Activated CD4-positive, alpha-beta T cell treated with anti-CD3 and anti-CD28 coated beads for 4 hours (primary cell): ENCODE measurements at regions not wholly inside any gene's neighbourhood (a gene's known extent, or its start where the extent isn't known, plus 50 kb on each side); places are given as distances from the start of the nearest gene placed in this dataset.
A peak's percentile ranks its signal among the peaks of the same experiment; 100 is the strongest.

ENCODE experiments used
- DNase-seq, 2 donors: peaks; one replicate each; pipeline ENCODE4 v3.0.0-alpha.2; 2020

DNA sequence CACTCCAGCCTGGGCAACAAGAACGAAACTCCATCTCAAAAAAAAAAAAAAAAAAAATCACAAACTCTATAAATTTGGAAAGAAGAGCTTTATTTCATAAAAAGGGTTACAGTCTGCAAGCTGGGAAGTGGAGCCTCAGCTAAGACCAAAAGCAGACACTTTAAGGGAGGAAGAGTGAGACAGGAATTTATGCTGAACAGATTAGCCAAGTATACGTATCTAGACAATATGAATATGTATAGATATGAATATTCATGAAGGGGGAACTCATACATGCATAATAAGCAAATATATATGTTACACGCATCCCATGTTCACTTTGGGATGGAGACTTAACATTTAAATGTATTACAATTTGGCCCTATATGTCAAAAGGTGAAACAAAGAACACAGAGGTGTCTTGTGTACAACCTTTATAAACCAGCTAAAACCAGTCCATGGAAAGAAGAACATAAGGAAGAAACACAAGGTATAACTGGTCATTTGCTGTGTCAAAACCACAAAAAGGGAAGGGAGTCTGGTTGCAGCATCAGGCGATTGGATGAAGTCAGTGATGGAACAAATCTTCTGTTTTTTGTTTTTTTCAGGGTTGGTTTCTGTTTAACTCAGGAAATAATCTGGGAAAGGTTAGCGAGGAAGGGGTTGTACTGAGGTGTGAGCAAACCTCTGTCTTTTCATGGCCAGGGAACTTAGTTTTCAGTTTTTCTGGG, 130.0 kb upstream of the MAOA start:
- DNase-seq, result no peak

DNA sequence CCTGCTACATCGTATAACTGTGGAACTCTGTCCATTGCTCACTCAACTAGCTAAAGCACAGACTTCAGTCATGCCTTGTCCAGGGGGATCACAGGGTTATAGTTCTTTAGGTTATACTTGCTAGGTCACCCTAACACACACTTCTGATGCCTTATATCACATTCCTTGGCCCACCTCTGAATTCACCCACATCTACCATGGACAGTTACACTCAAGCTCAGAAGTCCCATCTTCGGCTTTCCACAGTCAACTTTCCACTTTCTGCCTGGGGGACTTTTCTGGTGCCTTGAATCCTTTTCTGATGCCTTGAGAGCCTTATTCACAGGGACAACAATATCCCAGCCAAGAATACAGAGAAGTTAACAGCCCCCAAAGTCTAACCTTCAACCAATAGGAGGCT, 129.2 kb upstream of the MAOA start:
- no peak for DNase-seq

DNA sequence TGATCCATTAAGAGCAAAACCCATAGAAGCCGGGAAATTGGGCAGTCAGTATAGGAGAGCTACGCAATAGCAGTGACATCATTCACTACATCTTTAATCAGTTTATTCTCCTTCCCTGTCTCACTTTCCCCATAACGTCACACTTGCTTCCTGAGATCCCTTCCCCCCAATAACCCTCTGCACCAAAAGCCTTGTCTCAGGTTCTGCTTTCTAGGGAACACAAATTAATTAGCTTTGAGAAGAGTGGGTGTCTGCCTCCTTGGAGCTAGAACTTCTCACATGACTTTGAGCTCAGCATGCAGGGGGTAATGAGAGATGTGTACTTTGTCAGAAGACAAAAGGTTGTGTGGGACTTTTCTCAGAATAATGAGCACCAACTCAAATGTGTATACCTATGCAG, 128.3 kb upstream of the MAOA start:
- DNase-seq, result no peak

DNA sequence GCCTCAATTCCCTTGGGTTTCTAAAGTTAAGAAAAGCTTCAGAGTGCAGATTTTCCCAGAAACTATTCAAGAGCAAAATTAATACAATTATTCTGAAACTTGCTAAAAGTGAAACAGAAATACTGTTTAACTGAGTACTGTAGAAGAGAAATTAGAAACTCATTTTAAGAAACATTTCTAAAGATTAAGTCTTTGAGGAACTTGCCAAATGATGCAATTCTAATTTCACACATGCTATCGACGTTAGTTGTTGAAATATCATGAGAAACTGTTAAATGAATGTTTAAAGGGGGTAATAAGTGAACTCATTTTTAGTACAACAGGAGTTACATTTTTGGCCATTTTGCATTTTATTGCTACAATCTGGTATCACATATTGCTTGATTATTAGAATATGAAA, 125.3 kb upstream of the MAOA start:
- no peak for DNase-seq

DNA sequence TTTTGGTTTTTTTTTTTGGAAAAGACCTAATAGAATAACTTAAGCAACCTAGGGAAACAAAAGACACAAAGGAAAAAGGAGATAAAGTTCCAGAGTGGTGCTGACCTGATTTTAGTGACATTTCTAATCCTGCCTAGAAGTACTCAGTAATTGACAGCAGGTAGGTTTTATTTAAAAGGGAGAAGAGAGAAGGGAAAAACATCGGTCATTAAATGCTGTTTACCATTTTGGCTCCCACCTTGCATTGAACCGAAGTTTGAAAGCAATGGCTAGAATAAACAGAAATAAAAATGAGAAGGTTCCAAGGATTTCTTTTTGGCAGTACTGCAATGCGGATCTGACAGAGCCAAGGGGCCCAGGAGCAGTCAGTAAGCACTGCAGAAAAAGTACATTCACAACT, 115.8 kb upstream of the MAOA start:
- DNase-seq, result no peak

DNA sequence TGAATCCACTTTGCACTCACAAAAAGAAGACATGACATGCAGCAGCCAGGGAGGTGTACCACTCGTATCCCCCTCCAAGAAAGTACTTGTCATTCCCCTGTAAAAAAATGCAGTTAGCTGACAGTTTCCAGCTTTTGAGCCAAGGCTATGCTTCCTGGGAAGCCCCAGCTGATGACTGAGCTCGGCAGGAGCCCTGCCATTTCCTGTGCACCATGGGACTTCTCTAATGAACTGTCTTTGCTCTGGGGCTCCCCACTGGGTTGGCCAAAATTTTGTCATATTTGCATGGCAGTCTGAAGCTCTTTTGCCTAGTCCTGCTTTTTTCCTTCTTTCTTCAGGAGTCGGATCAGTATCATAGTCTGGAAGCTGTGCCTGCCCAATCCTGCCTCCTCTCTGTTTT, 104.5 kb upstream of the MAOA start:
- no peak for DNase-seq

DNA sequence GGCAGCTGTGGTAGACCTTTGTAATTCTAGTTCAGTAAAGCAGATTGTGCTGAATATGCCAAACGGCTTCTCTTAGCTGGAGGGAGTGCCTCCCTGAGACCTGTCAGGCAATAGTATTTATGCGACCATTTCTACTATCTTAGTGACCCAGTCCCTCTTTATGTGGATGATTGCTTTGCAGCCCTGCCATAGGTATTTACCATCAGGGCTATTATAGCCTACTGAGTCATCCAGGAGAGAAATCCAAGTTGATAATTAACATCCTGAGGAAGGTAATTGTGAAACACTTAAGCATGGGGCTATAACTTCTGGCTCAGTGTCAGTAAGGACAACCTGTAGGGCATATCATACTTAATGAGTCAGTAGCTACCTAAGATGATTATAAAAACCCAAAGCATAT, 103.9 kb upstream of the MAOA start:
- DNase-seq, result no peak

DNA sequence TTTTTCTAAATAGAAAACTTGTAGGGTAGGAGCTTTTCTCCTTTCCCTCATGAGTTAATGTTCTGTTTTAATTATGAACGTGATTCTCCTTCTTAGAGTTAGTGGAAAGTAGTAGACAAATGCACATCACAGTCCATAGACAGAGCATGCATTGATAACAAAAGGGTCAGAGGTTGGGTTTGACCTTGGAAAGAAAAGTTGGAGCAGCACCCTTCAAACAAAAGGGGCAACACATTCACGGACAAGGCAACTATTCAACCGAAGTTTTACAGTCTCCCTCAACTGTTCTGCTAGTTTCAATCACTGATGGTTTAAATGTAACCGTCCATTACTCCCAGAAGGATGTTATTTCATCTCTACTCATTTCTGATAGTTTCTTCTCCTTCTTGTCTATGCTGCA, 103.4 kb upstream of the MAOA start:
- no peak for DNase-seq

DNA sequence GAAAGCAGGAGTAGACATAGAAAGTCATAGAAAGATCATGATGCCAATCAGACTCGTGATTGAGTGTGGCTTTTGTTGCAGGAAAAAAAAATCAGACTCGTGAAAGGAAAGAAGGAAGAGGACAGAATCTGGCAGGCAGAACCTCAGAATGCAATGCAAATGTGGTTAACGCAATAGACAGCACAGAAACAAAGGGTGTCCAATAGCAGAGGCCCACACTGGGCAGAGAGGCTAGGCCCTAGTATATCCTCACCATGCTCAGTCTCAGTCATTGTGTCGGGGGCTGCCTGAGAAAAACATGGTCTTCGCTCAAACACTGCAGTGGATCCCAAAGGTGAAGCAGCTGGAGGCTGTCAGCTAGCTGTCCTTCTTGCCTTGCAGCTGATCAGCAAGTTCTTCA, 102.8 kb upstream of the MAOA start:
- DNase-seq, result no peak

DNA sequence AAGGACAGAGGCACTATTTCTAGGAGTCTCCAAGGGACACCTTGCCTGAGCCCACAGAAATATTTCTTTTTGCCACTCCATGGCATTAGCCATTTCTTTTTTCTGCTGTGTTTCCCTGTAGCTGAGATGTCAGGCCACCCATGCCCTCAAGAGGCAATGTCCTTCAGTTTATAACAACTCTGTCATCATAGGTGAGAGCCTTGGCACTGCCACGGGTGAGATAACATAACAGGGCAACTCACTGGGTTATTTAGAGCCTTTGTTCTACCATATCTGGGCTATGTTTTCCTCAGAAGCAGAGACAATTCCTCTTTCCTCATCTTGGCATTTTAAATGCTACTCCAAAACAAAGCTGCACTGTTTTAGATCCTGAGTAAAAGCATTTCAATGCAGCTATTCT, 99.9 kb upstream of the MAOA start:
- DNase-seq, result no peak

DNA sequence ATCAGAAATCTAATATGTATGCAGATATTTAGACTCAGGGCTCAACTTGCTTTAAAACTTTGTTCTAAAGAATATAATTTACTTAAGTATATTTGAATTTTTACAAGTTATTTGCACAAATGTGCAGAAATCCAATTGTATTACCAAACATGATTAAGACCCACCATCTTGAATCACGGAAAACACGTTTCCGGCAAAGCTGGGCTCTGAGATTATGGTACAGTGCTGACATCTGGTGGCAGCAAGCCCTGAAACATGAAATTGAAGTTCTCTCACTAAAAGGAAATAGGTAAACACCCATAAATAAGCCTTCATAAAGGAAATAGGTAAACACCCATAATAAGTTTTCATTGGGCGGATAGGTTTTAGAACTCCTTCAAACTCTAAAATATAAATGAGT, 98.3 kb upstream of the MAOA start:
- peak; percentile 49 to 61 for DNase-seq

DNA sequence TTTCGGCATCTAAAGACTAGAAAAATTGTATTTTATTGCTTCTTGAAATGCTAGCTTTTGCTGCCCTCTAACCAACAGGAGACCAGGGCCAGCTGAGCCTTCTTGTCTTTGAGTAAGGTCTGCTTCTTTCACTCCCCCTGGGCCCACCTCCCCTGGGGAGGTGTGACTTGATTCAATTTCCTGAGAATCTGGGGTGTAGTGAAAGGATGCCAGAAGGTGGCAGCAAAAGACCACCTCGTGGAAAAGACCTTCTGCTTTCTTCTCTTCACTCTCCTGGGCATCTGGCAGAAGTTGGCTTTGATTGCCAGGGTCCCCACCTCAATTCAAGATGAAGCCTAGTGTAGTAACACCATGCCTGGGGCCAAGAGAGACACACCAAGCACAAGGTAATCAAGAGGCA, 96.5 kb upstream of the MAOA start:
- peak; percentile 2 to 14 for DNase-seq

DNA sequence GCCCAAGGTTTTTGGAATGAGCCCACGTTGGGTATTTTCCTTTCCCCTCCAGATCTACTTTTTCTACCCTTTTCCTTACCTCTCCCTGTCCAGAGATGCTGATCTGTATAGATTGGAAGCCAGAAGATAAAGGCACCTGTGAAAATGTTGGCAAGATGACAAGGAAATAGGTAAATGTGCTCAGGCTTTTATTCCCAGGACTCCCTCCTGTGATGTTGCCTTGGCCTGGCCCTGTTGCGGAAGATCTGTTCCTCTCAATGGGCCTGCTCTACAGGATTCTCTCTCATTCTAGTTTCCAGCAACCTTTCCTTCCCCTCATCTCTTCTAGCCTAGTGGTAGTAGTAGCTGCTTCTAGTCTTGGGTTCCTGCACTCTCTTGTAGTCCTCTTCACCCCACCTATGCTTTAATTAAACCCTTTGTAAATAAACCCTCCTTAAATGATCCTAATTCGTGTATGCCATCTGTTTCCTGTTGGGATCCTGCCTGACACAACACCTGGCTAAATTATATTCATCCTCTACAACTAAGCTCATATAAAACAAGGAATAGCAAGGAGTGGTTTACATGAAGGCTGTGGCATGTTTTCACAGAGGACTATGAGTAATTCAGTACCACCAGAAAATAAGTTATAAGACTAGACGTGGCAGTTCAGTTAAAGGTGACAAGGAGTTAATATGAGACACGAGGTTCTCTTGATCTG, 95.7 kb upstream of the MAOA start:
- no peak for DNase-seq

DNA sequence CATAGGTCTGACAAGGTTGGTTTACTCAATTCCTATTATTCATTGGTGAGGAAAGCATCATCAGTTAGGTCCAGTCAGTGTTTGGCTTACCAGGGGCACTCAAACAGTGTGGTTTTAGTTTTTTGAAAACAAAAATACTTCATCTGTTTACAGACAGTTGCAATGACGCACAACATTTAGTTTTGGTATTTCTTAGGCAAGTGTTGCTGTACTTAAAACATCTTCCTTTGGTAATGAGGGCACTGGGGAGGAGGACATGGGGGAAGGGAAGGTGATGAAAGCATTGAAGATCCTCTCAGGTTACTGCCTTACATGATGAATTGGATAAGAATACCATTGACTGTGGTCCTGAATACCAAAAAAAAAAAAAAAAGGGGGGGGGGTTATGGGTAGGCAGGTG, 93.7 kb upstream of the MAOA start:
- DNase-seq, result no peak

DNA sequence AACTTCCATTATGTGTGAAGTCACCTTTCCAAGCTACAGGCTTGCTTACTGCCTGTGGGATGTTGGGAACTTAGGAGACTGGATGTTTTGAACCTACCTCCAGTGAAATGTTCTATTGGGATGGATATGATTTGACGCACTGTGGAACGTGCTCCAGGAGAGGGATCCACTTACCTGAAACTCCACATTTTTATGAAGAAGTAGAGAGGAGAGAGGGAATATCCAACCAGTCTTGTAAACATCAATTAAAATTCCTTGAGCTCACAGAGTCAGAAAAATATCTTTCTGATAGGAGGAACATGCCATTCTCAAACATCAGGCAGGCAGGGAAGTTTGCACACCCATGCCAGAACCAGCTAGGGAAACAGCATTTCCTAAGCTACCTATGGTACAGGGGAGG, 91.1 kb upstream of the MAOA start:
- no peak for DNase-seq

DNA sequence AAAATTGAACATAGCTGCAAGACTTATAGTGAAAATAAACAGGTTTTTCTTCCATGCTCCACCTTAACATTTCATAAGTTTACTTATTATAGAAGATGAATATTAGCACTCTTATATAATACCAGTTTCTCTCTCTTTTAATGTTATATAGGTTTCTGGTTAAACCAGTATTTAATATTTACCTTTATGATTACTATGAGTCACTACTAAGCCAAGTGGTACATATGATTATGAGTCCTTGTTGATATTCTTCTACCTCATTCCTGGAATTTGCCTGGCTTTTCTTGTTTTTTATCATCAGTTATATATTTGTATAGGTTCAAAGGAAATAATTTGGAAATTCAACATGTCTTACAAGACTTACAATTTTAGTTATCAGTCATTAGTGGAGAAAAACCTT, 89.9 kb upstream of the MAOA start:
- no peak for DNase-seq

DNA sequence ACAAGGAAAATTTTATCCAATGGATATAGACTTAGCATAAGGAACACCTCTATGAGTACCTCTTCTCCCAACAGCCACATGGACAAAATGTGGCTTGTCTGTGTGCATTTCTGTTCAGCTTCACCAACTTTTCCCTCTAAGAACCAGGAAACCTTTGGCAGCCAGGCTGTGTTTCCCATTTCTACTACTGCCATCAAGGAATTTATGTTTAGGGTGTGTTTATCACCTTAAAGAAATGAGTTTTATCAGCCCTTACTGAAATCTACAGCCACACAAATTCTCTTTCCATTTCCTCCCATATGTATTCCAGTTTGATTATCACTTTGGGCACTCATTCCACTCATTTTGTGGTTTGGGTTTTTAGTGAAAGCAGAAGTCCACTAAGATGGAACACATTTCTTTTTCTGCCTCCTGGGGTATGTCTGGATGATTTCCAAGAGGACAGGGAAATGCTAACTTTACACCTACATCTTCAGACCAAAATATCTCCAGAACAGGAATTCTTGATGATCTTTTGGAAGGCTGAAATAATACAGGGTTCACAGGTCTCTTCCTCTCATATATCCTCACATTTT, 82.6 kb upstream of the MAOA start:
- DNase-seq, result no peak

DNA sequence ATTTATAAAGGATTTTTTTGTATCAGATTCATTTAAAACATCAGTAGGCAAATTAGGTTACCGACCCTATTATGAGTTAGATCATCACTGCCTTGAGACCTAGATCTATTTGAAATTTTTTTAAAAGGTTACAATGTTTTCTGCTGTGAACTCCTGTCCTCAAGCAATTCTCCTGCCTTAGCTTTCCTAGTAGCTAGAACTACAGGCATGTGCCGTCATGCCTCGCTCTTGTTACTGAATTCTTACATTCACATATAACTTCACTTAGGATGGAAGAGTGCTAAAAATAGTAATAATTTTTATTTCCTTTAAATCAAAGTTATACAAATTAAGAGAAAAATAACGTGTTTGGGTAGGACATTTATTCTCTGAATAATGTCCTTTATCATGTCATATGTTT, 75.5 kb upstream of the MAOA start:
- no peak for DNase-seq

DNA sequence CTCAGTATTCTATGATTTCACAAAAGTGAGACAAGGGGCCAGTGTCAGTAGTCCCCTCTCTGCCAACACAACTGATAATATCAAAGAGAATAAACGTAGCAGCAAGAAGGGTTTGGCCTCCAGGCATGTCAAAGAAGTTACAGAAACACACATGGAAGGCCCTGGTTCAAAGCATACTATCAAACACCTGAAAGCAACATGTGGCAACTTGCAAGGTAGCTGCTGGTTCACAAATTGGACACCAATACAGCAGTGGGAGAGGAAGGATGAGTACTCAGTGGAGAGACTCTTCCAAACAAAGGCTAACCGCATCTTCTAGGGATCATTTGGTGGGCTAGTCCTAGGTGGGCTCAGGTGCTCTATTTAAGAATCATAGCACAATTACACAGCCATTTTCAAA, 74.9 kb upstream of the MAOA start:
- DNase-seq, result no peak

DNA sequence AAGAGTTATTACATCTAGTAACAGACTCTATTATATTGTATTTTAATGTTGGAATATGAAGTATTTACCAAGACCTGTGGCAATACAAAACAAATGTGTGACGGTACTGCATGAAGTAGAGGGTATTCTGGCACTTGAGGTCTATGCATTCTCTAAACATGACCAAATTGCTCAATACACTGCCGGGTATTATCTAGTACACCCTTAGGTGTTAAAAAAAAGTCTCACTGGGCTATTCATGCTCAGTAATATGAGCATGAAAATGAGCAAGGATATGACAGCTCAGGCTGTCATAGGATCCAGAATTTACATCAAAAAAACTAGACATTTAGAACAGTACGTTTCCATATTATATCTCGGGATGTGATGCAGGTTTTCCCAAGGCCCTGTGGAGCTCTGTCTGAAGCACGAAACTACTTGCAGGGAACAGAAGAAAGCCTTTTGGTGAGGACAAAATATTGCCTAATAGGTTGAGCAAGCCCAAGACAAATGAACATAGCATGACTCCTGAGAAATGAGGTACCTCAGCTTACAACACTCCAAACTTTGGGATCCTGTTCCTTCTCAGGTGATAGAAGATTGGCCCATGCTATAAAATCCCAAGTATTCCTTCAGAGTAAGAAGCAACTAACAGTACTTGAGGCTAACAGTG, 74.1 kb upstream of the MAOA start:
- DNase-seq, result no peak

DNA sequence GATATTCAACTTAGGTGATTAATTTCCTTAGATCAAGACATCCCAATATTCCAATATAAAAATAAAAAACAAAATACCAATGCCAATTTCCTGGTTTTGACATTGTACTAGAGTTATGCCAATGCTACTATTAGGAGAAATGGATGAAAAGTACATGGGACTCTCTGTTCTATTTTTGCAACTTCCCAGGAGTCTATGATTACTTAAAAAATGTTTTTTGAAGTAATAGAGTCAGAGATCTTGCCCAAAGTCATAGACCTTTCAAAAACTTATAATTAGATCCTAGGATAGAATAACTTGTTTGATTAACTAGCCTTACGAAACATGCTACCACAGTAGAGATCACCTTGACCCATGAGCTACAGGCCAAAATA, 73.6 kb upstream of the MAOA start:
- DNase-seq, result no peak

DNA sequence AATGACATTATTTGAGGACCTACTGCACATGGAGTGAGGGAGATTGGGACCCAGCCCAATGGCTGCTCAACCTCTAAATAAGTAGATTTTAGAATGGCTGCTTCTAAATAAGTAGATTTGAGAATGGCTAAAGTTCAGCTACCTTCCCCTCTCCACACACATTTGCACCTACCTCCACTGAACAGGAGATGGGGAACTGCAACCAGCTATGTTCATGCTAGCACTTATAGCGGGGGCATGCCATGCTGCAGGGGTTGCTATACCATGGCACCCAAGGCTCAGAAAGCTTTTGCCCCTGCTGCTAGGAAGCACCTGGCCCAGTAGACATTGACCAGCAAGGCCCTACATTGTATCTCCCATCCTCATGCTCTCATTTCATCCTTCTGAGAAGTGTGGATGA, 70.2 kb upstream of the MAOA start:
- no peak for DNase-seq

DNA sequence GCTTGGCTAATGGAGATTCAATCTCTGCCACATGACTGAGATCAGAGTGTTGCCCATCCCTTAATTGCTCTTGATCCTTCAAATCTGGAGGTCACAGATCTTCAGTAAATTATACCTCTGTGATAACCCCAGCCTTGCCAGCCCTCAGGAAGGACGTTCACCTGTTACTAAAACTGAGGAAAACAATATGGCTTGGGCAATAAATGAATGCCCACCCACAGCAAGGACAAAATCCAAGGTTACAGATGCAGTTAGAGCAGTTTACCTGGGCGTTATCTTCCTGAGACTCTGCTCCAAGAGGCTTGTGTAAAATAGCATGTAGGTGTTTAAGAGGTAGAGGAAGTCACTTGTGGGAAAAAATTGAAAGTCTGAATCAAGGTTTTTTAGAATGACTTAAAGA, 69.3 kb upstream of the MAOA start:
- no peak for DNase-seq

DNA sequence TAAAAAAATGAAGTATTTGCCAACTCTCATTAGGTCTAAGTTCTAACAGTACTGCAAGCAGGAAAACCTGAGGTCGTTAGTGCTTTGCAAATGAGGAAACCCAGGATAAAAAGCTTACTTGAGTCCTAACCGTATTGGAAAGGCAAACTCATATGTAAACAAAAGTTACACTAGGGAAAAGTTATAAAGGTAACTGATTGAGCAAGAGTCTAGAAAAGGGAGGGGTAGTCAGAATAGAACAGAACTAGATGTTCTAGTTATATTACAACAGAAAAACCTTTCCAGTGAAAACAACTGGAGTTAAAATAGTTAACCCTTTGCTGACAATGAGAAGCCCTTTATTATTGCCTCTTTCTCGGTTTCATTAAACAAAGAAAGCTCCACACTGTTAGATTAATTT, 66.4 kb upstream of the MAOA start:
- DNase-seq, result no peak
